NOMO-1 treated with DMSO at 0.1 percent for 48 hours (cell line): ENCODE measurements at regions not wholly inside any gene's neighbourhood (a gene's known extent, or its start where the extent isn't known, plus 50 kb on each side); places are given as distances from the start of the nearest gene placed in this dataset.
"Not testable (repeated sequence)": the region's sequence is repeated elsewhere in the genome, so short reads cannot be mapped to it uniquely, and the experiment has no call there.

Source experiments
- DNase-seq: peaks from one replicate; lab custom pipeline; 2025; ENCODE audit not compliant: unreplicated experiment; lab: John Stamatoyannopoulos, UW

DNA sequence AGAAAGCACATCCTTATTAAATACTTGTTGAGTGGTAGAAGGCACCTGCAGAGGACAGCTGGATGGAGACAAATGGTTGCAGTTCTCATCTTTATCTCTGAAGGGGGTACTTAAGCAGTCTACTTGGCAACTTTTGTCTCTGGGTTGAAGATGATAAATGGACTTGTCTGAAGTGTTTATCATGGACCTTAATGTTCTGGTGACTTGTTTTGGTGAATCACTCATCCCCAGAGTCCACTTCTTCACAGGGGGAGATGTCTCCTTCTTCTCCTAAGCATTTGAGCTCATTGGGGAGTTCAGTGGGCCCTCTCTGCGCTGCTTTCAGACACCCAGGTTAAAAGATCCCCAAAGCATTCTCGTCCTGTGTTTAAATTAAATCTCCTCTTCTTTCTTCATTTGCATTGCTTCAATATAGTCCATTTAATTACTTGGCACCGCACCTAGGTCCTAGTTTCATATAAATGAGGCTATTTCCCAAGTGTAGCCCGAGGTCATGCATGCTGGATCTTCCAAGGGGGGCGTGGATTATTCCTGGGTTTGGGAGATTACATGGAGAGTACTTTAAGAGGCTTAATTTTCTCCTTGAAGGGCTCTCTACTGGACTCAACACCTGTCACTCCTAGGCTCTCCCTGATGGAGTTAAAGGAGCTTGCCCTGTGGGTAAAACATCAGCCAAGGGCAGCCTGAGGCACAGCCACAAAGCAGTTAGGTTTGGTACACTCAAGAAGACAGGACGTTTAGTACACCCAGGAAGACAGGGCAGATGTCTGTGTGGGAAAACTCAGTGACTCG is 239.3 kb upstream of the C2CD4B start:
- no peak for DNase-seq

DNA sequence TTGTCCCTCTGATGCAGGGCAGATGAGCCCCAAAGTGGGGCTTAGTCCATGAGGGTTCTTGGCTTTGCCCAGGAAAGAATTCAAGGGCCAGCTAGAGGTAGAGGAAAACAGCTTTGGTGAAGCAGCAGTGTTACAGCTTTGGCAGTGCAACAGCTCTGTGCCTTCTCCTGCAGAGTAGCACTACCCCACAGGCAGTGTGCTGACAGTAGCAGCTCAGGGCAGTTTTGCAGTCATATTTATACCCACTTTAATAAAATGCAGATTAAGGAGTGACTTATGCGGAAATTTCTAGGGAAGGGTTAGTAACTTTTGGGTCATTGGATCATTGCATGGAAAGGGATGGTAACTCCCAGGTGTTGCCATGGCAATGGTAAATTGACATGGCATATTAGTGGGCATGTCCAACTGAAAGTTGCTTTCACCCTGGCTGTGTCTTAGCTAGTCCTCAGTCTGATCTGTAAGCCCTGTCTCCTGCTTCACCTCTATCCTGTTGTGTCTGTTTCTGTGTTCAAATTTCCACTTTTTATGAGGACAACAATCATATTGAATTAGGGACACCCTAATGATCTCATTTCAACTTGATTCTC is 241.3 kb upstream of the C2CD4B start:
- DNase-seq, result no peak

DNA sequence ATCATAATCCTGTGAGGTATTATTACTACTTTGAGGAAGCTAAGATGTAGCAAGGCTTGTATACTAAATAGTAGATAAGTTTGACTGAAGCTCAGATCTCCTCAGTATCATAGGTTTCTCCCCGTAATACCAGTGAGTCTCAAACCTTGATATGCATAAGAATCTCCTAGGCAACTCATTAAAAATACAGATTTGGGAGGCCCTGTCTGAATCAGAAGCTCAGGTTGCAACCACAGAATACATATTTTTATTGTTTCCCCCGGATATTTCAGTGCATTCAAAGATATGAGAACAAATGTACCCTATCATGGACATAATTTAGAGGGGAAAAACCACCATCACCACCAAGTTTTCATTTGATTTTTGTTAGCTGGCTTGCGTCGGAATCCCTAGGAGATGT is 242.1 kb upstream of the C2CD4B start:
- no peak for DNase-seq

DNA sequence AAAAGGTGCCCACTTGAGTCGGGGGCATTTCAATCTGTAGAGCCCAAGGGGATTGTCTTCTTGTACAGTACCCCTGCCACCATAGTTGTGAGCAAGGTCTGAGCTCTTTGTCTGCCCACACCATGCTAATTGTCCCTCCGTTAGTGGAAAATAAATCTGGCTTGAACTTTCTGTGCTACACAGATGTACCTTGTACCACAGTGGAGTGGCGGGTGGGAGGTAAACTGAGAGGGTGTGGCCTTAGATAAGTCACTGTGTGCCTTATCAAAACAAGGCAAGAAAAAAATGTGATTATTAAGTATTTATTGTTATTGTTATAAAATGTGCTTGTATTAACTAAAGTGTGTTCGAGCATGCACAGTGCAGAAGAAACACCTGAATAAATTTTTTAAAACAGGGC is 242.9 kb upstream of the C2CD4B start:
- DNase-seq, result no peak

DNA sequence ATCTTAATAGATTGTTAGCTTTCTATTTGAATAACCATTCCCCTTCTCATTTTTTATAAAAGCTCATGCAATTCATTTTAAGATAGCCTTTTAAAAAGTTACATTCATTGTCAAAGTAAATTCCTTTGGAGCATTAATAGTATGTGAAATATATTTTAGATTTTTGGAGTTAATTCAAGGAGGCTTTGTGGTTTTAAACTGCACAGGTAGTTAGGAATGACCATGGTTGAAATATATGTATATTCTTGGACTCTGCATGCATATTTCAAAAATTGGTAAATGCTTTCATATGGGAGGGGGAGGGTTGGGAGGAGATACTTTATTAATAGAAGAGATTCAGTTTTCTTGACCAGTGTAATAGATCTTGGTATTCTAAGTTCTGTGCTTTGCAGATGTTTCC is 244.4 kb upstream of the C2CD4B start:
- DNase-seq, result no peak

DNA sequence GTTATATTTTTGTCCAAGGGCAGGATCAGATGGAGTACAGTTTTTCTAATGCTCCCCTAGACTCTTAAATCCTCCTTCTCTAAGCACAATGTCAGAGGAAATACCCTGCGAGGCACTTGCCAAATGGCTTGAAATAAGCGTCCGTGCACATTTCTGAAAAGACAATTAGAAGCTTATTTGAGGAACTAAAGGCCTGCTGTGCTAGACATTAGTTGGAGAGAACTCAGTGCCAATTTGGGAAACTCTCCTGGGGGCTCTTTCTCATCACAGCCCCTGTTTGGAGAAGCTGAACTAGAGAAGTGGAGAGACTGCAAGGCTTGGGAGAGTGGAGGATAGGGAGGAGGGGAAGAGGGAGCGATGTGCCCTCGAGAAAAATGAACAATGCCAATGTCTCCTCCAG is 247.6 kb upstream of the C2CD4B start:
- no peak for DNase-seq

DNA sequence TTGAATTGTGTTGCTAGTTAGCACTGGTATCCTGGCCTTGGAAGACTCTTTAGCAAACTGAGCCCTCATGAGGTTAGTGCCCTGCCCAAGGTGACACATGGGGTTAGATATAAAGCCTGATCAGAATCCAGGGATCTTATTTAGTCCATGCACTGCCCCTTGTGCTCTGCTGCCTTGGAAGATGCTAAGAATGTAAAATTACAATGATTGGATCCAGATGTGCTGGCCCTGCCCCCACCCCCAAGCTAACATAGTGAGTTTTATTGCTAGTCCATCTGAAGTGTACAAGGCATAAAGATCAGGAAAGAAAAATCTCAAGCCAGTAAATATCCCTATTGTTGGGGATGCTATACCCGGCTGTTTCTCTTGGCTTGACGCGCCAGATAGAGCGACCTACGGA is 248.1 kb upstream of the C2CD4B start:
- DNase-seq, result no peak

DNA sequence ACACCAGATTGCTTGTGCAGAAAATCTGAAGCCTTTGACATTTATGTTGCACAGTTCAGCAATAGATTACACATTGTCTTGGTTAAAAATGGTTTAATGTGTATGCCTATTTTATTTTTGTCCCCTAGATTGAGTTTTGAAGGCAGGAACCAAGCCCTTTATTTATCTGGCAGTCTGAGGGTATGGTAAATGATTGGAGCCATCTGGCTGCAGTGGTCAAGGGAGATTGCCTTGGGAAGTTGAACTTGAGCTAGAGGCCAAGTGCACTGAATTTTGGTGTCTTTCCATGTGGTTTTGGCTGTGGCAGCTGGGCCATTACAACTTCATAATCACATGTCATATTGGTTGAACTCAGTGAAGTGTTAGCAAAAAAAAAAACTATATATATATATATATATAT is 248.7 kb upstream of the C2CD4B start:
- no peak for DNase-seq

DNA sequence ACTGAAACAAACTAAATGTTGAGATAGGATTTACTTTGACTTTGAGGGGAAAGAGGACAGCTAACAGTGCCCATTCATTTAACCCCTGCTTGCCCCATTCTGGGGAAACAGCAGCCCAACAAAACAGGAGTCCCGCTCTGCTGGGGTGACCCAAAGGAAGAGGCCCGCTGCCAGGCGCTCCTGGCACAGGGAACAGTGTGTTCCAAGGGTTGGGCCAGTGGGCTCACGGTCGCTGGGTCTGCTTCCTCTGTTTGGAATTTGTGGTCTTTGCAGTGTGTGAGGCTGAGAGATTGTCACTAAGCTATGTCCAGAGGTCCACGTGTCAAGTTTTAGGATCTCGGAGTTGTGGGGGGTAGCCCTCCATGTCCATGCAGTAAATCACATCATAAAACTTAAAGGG is 250.4 kb upstream of the C2CD4B start:
- DNase-seq, result no peak

DNA sequence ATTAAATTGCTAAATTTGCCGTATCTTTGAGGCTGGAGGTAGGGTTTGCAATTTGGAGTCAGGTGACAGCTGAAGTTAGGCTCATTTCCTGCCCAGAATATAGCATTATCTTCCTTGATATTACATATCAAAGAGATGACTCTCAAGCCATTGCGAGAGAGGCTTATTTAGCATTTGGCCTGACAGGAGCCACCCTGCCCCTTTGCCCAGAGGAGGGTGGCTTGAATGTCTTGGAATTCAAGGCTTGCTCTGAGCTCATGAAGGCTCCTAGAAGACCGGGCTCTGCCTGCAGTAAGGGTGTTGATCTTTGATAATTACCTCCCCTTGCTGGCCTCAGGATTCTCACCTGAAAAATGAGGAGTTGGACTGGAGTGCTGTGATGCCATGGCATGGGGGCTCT is 251.4 kb upstream of the C2CD4B start:
- DNase-seq, result no peak

DNA sequence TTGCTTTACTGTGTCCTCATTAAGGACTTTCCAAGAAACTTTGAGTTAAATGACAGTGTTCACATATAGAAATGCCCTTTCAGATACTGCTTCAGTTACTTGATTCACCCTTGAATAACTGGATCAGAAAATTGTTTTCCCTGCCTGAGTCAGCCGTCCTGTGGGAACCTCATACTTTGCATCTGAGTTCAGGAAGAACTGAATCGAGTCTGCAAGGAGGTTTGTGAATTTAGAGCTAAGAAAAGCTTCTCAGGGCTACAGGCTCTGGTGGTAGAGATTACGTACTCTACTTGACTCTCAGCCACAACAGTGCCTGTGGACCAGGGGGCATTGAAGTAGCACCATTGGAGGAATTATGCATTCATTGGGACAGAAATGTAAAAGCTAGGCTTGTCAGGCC is 252.4 kb upstream of the C2CD4B start:
- no peak for DNase-seq

DNA sequence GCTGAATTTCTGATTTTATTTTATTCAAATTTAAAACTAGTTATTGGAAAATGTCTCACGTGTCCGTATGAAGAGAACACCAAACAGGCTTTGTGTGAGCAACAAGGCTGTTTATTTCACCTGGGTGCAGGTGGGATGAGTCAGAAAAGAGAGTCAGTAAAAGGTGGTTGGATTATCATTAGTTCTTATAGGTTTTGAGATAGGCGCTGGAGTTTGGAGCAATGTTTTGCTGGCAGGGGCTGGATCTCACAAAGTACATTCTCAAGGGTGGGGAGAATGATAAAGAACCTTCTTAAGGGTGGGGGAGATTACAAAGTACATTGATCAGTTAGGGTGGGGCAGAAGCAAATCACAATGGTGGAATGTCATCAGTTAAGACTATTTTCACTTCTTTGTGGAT is 253.4 kb upstream of the C2CD4B start:
- not testable (repeated sequence) for DNase-seq

DNA sequence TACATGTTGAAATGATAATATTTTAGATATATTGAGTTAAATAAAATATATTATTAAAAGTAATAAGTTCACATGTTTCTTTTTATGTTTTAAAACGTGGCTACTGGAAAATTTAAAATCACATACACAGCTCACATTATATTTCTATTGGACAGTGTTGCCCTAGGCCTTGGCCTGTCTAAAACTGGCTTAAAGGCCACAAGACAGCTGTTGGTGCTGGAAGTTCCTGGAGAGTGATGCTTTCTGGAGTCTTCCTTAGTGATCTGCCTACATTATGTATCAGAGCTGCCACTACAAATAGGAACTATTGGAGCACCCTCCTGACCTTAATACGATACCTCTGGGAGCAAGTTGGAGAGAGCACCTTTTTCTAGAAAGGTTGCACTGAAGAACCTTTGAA is 254.1 kb upstream of the C2CD4B start:
- no peak for DNase-seq

DNA sequence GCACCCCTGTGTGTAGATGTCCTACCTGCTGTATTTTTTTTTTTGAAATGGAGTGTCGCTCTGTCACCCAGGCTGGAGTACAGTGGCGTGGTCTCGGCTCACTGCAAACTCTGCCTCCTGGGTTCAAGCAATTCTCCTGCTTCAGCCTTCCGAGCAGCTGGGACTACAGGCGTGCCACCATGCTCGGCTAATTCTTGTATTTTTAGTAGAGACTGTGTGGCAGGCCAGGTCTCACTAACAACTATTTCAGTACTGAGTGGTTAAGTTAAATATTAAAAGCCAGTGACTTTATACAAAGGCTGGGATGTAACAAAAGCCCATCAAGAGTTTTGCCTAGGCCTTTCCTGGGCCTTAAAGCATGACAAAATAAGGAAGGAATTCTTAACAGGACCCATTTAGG is 255.3 kb upstream of the C2CD4B start:
- DNase-seq, result not testable (repeated sequence)

DNA sequence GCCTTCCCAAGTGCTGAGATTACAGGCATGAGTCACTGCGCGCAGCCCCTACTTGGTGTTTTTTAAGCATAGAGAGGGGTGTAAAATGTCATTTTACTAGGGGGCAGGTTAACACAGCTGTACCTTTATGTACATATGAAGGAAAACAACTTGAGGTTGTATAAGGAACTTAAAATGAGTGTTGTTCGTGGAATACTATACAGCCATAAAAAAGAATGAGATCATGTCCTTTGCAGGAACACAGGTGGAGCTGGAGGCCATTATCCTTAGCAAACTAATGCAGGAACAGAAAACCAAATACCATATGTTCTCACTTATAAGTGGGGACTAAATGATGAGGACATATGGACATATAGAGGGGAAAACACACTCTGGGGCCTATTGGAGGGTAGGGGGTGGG is 256.2 kb upstream of the C2CD4B start:
- DNase-seq, result no peak

DNA sequence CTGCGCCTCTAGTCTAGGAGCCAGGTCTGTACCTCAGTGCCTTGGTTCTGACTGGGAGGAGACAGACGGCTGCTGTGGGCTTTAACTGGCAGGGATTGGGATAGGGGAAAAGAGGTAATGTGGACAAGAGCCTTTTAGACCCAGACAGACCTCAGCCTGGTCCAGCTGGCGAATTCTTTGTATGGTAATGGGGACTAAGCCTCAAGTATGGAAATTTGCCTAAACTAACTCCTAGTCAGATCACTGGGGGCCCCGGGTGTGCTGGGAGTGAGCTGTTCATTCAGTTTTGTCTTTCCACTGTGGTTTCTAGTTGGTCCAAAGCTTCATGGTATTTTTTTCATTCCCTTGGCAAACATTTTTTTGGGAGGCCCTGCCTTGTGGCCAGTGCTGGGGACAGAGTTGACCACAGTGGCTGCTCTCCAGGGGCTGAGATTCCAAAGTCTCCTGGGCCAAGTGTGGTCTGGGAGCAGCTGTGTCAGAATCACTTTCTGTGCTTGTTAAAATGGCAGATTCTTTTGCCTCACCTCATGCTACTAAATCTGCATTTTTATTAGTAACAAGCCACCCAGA is 261.4 kb upstream of the C2CD4B start:
- DNase-seq, result no peak

DNA sequence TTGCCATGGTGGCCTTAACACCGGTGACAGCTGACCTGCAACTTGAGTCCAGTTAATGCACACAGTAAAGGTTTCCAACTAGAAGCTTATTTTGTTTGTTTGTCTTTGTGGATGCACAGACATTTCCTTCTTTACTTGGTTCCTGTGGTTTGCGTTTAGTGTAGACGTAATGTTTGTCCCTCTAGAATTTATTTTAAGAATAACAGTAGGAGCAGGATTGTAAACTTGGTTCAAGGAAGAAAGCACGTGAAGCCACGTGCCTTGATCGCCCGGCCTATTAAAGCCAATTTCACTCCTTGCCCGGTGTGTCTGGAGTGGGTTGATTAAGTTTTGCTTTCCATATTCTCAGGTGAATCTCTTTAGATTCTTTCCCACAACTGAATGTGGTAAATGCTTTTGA is 263.2 kb upstream of the C2CD4B start:
- no peak for DNase-seq

DNA sequence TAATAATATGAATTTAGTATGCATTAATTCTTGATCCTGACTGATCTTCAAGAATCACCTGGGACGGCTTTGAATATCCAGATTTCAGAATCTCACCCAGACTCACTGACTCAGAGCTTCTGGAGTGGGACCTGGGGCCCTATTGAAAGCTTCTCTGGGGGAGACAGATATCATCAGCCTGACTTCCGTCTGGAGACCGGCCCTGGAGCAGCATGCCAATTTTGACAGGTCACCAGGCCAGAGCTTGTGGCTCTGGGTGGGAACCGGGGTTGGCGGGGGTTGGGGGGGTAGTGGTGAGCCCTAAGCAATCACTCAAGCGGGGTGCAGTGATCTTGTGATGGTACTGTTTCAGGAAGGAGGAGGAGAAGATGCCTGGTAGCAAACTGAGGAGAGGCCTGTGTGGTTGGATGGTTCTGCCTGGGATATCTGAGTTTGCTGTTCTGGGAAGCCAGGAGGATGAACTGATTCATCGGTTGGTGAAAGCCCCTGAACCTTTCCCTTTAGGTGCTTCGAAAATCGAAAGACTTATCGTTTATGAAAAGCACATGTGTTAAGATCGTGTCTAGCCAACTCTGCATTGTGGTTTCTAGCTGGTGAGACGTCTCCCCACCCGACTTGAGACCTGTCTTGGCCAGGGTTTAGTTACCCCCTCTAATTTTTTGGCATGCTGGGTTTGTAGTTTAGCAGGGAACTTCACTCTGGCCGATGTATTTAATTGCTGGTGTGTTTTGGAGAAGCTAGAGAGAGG is 263.9 kb upstream of the C2CD4B start:
- DNase-seq, result no peak

DNA sequence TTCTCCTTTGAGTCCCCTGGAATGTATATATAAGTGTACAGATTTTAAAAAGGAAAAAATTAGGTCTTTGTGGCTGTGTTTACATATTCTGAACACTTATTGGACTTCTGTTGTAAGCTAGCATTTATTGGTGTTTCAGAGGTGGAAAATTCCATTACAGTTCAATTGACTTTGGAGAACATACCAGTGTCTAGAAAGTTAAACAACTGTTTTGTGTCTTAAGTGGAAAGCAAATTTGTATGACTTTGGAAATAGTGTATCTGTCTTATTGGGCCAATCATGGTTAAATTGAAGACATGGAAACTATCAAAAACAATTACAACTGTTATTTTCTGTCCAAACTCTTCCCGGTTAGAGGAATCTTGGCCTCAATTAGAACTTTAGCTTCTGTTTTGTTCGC is 265.0 kb upstream of the C2CD4B start:
- DNase-seq, result no peak

DNA sequence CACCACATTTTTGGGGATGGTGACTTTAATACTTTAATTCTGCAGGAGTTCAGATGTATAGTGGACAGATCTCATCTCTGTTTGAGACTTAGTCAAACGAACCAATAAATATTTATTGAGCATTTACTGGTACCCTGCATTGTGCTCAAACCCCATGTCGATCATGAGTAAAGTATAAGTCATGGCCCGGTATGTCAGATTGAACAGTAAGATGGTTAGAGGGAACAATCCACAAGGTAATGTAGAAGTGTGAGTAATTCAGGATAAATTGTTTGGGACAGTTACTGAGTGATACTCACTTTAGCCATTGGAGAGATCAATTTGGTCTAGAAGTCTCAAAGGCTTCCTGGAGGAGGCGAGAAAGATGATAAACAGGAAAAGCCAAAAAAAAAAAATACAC is 265.5 kb upstream of the C2CD4B start:
- no peak for DNase-seq

DNA sequence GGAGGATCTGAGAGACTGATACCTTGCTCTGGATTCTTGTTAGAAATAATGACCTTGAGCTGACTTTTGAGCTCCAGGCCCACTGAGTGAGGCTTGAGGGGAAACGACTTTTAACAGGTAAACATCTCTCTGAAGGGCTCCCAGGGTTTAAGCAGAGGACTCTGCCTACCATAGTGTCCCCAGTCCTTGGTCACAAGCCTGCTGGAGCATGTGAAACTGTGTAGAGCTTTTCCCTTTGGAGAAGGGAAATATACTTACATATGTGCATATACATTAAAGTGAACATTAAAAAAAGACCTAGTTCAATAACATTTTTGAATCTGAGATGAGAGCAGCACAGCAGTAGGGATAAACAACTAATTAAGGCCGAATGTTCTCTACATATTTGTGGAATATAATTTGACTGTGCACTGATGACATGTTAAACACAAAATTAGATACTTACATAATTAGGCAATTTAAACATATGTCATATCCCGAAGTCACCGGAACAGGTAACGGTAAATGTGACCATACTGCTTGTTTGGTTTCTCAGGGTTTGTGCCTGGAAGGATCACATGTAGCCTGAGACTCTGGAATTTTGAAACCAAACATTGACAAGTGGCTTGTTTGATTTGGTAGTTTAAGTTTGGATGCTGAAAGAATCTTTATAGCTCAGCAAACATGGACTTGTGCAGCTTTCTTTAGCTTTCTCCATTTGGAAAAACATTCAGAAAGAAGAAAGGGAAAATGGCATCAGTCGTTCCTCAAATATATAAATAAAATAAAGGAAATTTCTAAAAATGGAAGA is 266.1 kb upstream of the C2CD4B start:
- no peak for DNase-seq
